ENCODE measurements at regions not wholly inside any gene's neighbourhood (a gene's known extent, or its start where the extent isn't known, plus 50 kb on each side); places are given as distances from the start of the nearest gene placed in this dataset.

DNA sequence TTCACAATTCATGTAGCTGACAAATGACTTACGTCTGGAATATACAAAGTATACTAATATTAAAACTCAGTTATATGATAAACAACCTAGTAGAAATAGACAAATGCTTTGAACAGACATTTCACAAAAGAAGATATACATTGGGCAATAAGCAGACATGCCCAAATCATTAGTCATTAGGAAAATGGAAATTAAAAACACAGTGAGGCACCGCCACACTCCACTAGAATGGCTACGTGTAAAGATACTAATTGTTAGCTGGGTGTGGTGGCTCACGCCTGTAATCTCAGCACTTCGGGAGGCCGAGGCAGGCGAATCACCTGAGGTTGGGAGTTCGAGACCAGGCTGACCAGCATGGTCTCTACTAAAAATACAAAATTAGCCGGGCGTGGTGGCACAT is 248.9 kb upstream of the TMEM132C start:
- ChIA-PET CTCF (interaction anchor here (0.7 kb wide), 1 partner anchor 1494 kb away, joined by 5 read pairs; no protein-coding TSS in a partner anchor), POLR2A (no interaction called here)
- no peaks in the 10 kb centered on the region for H3K27me3 ChIP-seq (ENCODE audit: control insufficient read depth, insufficient read depth, low read length)
- TF ChIP-seq, protein P1, sequence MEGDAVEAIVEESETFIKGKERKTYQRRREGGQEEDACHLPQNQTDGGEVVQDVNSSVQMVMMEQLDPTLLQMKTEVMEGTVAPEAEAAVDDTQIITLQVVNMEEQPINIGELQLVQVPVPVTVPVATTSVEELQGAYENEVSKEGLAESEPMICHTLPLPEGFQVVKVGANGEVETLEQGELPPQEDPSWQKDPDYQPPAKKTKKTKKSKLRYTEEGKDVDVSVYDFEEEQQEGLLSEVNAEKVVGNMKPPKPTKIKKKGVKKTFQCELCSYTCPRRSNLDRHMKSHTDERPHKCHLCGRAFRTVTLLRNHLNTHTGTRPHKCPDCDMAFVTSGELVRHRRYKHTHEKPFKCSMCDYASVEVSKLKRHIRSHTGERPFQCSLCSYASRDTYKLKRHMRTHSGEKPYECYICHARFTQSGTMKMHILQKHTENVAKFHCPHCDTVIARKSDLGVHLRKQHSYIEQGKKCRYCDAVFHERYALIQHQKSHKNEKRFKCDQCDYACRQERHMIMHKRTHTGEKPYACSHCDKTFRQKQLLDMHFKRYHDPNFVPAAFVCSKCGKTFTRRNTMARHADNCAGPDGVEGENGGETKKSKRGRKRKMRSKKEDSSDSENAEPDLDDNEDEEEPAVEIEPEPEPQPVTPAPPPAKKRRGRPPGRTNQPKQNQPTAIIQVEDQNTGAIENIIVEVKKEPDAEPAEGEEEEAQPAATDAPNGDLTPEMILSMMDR (IDR thresholded peaks at IDR 0.05; ENCODE audit: low read depth, low read length) = no peak
- no peak overlapping the region for H3K27ac ChIP-seq (ENCODE audit: low read depth, low read length)
- DNase-seq (ENCODE audit: low read depth, low spot score) = no peak
- H3K9me3 ChIP-seq (ENCODE audit: control insufficient read depth, insufficient read depth, low read length) = peaks cover 42% of the 10 kb centered on the region
- no peak overlapping the region for H3K4me3 ChIP-seq (ENCODE audit: low read depth, low read length)

DNA sequence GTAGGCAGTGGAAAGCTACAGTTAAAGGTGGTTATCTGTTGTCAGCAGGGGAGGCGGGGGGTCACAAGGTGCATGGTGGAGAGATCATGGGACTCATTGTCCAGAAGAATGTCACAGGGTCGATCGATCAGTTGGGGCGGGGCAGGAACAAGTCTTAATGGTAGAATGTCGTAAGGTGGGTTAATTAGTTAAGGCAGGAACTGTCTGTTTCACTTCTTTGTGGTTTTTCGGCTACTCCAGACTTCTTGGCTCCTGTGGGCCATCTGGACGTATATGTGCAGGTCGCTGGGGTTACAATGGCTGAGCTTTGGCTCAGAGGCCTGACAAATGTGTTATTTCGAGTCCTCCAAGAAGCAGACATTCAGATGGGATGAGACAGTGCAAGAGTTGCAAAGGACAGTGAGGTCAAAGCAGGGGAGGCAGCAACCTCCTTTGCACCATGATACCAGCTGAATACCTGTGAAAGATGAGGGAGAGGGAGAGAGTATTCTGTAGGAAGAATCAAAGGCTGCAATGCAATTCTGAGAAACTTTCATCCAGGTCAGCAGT is 246.9 kb upstream of the TMEM132C start:
- Histone ChIP-seq H3K27me3 (ENCODE audit: control insufficient read depth, insufficient read depth, low read length) (no peaks in the 10 kb centered on the region), H3K9me3 (ENCODE audit: control insufficient read depth, insufficient read depth, low read length) (peaks cover 43% of the 10 kb centered on the region), H3K27ac (ENCODE audit: low read depth, low read length) (no peak overlapping the region), H3K4me3 (ENCODE audit: low read depth, low read length) (no peak overlapping the region)
- TF ChIP-seq, protein P1 (IDR thresholded peaks at IDR 0.05; ENCODE audit: low read depth, low read length) = no peak
- POLR2A ChIA-PET = no interaction called here
- CTCF ChIA-PET = no interaction called here
- no peak for DNase-seq (ENCODE audit: low read depth, low spot score)

DNA sequence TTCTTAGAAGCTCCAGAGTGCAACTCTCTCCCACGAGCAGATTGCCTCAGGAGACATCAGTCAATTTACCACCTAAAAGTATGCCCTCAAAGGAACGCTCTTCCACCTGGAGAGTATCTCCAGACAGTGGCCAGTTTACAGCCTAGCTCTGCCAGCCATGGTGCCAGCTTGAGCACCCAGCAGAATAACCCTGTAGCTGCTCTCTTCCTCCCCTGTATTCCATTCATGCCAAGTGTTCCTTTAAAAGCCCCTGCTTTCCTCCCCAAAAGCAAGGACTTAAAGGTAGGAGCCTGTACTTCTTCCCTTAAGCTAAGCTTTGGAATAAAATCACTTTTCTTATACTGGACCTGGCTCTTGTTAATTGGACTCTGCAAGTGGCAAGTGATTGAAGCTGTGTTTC is 245.4 kb upstream of the TMEM132C start:
- H3K9me3 ChIP-seq (ENCODE audit: control insufficient read depth, insufficient read depth, low read length) = peaks cover 50% of the 10 kb centered on the region
- no peak for DNase-seq (ENCODE audit: low read depth, low spot score)
- H3K27me3 ChIP-seq (ENCODE audit: control insufficient read depth, insufficient read depth, low read length) = no peaks in the 10 kb centered on the region
- H3K4me3 ChIP-seq (ENCODE audit: low read depth, low read length) = no peak overlapping the region
- H3K27ac ChIP-seq (ENCODE audit: low read depth, low read length) = no peak overlapping the region
- CTCF ChIA-PET = no interaction called here
- TF ChIP-seq, protein P1 (IDR thresholded peaks at IDR 0.05; ENCODE audit: low read depth, low read length) = no peak
- POLR2A ChIA-PET = no interaction called here

DNA sequence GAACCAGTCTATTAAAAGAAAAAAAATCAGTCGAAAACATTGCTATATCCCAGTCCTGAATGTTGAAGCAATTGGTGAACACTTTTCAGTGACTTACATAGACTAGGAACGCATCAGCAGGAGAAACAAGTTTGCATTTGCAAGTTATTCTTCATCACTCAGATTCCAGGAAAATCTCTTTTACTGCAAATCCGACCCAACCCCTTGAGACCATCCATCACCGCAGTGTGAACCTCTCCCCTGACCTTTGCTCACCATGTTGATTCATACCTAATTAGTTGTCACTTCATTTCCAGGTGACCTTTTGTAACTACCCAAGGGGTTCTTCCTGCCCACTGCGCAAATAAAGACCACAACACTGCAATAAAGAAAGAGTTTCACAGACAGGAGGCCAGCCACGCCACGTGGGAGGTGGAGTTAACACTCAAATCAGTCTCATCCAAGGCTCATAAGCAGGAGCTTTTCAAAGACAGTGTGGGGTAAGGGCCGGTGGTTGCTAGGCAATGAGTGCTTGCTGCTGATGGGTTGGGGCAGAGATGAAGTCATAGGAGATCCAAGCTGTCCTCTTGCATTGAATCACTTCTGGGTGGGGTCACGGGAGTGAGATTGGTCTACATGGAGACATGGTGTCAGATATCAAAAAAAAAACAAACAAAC is 241.3 kb upstream of the TMEM132C start:
- Histone ChIP-seq H3K4me3 (ENCODE audit: low read depth, low read length) (no peak overlapping the region), H3K27me3 (ENCODE audit: control insufficient read depth, insufficient read depth, low read length) (no peaks in the 10 kb centered on the region), H3K27ac (ENCODE audit: low read depth, low read length) (no peak overlapping the region), H3K9me3 (ENCODE audit: control insufficient read depth, insufficient read depth, low read length) (peaks cover 60% of the 10 kb centered on the region)
- CTCF ChIA-PET = no interaction called here
- TF ChIP-seq, protein P1 (IDR thresholded peaks at IDR 0.05; ENCODE audit: low read depth, low read length) = no peak
- POLR2A ChIA-PET = no interaction called here
- DNase-seq (ENCODE audit: low read depth, low spot score) = no peak

DNA sequence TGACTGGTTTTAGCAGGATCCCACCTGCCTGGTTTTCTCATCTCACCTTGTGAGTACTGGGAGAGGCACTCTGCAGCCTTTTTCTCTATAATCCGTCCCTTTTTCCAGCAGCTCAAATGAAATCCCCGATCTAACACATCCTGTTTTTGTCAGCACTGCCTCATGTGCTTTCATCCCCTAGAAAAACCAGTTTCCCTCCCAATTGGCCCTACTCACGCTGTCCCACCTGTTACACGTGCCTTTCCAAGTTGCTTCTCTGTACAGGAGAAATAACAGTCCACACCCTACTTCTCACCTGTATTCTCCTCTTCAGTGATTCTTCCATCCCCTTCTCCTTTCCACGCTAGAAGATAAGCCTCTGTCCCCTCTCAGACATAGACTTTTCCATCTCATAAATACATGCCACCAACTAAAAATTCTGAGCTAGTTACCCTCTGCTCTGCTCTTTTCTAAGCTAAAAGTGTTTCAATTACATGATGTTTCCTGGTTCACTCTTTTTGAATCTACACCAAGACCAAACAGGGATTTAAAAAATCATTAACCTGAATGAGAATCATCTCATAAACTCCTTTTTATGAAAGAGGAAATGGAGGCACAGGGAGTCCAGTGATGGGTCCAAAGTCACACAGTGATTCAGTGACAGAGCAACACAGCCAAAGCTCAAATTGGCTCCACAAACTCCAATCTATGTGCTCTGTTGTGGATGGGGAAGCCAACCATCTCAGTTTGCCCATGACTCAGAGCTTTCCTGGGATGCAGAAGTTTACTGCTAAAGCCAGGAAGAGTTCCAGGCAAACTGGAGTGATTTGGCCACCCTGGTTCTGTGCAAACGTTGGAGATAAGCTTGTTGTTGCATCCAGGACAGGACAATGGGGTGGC is 240.0 kb upstream of the TMEM132C start:
- H3K9me3 ChIP-seq (ENCODE audit: control insufficient read depth, insufficient read depth, low read length) = peaks cover 61% of the 10 kb centered on the region
- H3K4me3 ChIP-seq (ENCODE audit: low read depth, low read length) = no peak overlapping the region
- POLR2A ChIA-PET = no interaction called here
- DNase-seq (ENCODE audit: low read depth, low spot score) = no peak
- H3K27ac ChIP-seq (ENCODE audit: low read depth, low read length) = no peak overlapping the region
- H3K27me3 ChIP-seq (ENCODE audit: control insufficient read depth, insufficient read depth, low read length) = no peaks in the 10 kb centered on the region
- CTCF ChIA-PET = no interaction called here
- TF ChIP-seq, protein P1 (IDR thresholded peaks at IDR 0.05; ENCODE audit: low read depth, low read length) = no peak
